ENCODE measurements at regions not wholly inside any gene's neighbourhood (a gene's known extent, or its start where the extent isn't known, plus 50 kb on each side); places are given as distances from the start of the nearest gene placed in this dataset.

DNA sequence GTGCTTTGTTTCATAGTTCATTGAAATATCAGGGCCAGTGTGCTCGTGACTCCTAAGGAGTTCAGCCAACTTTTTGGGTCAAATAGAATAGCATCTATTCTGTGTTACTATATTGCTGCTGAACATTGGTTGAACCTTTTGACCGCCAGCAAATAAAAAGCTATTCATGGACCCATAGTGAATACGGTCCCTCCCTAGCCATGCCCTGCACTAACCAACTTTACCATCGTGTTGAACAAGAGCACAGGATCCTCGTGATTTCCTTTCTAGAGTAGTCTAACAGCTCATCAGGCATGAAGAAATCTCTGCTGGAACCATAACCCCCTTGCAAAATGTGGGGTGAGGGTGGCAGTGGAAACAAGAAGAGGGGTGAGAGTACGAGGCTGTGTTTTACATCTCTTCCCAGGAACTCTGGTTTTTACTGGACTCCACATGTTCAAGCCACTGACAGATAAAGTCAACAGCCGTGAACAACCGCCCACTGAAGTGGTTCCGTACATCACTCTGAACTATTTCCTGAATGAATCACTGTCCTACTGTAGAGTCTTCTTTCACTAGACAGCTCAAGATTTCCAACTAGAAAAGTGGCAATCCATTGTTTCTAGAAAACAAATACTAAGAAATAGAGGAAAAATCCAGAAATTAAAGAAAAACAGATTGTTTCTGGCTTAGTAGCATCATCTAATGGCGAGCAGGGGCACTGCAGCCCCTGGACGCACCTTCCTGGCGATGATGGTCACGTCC, 70.1 kb upstream of the SPATA31E1 start:
- DNase-seq, result peak; percentile 35
- in situ Hi-C loops (cut with MboI; ENCODE audit: low pct_unique_long_range_greater_than_20kb, low sequenced_read_pairs), result loop anchor here (25.0 kb wide), 2 partner anchors 125 to 475 kb away; no protein-coding TSS in a partner anchor

DNA sequence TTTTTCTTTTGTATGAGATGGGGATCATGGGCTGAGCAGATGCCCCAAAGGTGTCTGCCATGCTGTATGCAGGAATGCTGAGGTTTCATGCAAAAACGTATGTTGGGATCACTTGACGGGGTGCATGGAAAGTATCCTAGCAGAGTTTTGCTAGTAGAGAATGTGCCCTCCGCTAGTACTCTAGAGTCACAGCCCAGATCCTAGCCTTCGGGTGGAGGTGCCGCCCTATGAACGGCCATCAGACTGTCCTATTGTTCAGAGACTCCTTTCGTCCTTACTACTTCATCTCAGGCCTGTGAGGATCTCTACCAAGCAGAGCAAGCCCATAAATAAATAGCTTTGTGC, 69.6 kb upstream of the SPATA31E1 start:
- no peak for DNase-seq
- in situ Hi-C loops (cut with MboI; ENCODE audit: low pct_unique_long_range_greater_than_20kb, low sequenced_read_pairs), result loop anchor here (25.0 kb wide), 2 partner anchors 126 to 476 kb away; no protein-coding TSS in a partner anchor

DNA sequence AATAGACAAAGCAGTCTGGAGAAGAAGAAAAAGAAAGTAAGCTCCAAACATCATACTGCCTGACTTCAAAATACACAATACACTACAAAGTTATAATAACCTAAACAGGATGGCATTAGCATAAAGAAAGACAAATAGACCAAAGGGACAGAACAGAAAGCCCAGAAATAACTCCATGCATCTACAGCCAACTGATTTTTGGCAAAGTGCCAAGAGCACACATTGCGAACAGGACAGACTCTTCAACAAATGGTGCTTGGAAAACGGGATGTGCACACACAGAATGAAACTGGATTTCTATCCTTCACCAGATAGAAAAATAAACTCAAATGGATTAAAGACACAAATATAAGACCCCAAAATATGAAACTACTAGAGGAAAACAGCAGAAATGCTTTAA, 66.6 kb upstream of the SPATA31E1 start:
- in situ Hi-C loops (cut with MboI; ENCODE audit: low pct_unique_long_range_greater_than_20kb, low sequenced_read_pairs), result loop anchor here (25.0 kb wide), 2 partner anchors 129 to 479 kb away; no protein-coding TSS in a partner anchor

DNA sequence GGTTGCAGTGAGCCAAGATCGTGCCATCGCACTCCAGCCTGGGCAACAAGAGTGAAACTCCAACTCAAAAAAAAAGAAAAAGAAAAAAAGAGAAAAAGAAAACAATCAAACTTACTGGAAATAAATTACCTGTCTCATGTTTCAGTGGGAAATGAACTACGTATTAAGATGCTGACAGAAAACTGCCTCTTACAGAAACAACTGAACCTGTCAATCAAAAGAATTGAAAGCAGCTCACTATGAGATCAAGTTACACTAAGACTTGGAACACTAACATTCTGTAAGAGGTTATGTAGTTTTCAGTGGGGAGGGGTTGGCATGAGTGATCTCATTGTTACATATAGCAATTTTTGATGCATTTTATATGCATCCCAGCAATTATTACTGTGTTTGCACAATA, 64.4 kb upstream of the SPATA31E1 start:
- no peak for DNase-seq
- in situ Hi-C loops (cut with MboI; ENCODE audit: low pct_unique_long_range_greater_than_20kb, low sequenced_read_pairs), result loop anchor here (25.0 kb wide), 2 partner anchors 131 to 481 kb away; no protein-coding TSS in a partner anchor

More for the DNA sequence above, 66.6 kb upstream of the SPATA31E1 start:
- DNase-seq, result no peak

DNA sequence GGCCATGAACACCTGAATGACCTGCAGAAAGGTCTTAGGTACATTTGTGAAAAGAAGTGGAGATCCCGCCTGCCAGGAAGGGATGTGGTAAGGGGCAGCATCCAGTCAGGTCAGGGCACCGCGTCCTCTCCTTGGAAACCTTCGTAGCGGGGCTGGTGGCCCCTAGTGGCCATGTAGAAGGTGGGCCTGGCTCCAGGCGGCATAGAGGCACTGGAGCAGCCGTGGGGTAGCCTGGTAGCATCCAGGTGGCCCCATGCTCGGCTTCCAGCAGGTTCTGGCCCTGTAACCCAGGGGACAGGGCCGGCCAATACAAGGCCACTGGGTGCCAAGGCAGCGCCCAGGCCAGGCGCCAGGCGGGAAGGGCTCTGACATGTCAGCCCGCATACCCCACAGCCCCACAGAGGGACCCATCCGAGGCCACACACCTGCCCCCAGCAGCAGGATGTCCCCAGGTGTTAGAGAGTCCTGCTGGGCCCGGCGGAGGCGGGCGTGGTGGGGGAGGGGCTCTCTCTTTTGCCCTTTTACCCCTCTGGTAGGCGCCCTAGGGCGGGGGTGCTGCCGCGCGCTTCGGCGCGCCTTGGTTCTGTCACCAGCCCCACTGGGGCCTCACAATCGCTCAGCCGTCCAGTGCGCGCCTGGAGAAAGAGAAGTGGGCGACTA, 58.3 kb upstream of the SPATA31E1 start:
- in situ Hi-C loops (cut with MboI; ENCODE audit: low pct_unique_long_range_greater_than_20kb, low sequenced_read_pairs), result loop anchor here (25.0 kb wide), 2 partner anchors 137 to 487 kb away; no protein-coding TSS in a partner anchor
- DNase-seq, result no peak

DNA sequence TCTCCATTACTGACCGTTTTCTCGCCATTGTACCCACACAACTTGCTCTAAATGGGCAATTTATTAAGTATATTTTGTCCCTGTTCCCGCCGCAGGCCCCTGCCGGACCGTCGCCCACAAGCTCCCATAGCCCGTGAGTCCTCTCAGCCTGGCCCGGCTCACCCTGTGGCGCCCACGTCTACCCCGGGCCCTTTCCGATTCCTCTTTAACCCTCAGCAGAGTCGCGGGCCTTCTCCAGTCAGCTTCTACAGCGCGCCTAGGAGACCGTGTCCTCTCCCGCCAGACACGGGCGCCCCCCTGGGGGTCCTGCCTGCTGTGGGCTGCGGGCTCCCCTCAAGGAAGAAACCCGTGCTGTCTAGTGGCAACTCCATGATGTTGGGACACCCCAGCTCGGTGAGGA, 57.8 kb upstream of the SPATA31E1 start:
- in situ Hi-C loops (cut with MboI; ENCODE audit: low pct_unique_long_range_greater_than_20kb, low sequenced_read_pairs), result loop anchor here (25.0 kb wide), 2 partner anchors 138 to 488 kb away; no protein-coding TSS in a partner anchor
- DNase-seq, result no peak

DNA sequence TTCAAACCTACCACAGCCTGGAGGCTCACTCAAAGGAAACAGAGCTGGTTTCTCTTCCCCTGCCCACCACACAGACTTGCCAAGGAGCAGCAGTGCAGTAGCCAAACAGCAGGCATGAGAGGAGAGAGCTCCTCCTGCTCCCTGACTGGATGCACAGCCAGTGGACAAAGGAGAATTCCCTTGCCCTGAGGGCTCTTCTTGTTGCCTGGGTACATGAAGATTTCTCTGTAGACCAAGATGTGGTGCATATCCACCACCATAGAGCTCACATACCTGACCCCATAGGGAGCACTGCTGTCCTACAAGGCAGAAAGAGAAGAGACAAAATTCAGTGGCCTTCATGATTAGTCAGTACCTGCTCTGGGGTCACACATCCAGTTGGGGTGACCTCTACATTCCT, 56.3 kb upstream of the SPATA31E1 start:
- DNase-seq, result no peak
- in situ Hi-C loops (cut with MboI; ENCODE audit: low pct_unique_long_range_greater_than_20kb, low sequenced_read_pairs), result no loop called here

DNA sequence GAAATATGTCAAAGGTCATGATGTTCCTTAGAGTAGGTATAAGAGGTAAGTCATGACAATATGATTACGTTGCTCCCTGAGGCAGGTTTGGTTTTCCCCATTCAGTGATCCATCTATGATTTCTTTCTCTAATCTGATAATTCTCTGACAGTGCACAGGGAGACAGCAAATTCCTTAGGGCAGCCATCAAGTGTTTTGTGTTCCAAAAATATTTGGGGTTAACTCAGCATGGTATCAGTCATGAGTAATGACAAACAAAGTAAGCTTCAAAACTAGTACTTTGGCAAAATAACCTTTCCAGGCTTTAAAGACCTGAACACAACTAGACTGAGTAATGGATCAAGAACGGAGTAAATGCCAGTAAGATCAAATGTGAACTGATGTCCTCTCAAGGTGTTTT, 55.3 kb upstream of the SPATA31E1 start:
- in situ Hi-C loops (cut with MboI; ENCODE audit: low pct_unique_long_range_greater_than_20kb, low sequenced_read_pairs), result no loop called here
- DNase-seq, result no peak

DNA sequence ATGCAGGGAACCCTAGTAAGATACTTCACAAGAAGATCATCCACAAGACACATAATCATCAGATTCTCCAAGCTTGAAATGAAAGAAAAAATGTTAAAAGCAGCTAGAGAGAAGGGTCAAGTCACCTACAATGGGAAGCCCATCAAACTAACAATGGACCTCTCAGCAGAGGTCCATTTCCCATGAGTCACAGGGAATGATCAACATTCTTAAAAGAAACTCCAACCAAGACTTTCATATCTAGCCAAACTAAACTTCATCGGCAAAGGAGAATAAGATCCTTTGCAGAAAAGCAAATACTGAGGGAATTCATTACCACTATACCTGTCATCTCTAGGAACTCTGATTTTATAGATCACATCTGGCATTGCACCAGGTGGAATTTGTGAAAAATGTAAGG, 52.9 kb upstream of the SPATA31E1 start:
- in situ Hi-C loops (cut with MboI; ENCODE audit: low pct_unique_long_range_greater_than_20kb, low sequenced_read_pairs), result no loop called here
- no peak for DNase-seq

DNA sequence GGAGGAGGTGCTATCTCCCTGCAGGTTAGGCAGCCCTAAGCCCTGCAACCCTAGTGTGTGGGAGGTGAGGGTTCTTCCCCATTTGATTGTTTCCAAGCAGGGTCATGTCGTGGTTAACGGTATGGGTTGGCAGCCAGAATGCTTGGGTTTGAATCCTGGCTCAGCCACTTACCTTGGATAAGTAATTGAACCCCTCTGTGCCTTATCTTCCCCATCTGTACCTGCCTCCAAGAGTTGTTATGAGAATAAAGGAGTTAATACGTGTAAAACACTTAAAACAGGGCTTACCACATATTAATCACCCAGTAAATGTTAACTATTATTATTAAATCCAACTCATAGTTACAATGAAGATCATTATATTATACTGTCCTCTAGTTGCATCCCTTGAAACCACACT, 52.2 kb upstream of the SPATA31E1 start:
- DNase-seq, result no peak
- in situ Hi-C loops (cut with MboI; ENCODE audit: low pct_unique_long_range_greater_than_20kb, low sequenced_read_pairs), result no loop called here

DNA sequence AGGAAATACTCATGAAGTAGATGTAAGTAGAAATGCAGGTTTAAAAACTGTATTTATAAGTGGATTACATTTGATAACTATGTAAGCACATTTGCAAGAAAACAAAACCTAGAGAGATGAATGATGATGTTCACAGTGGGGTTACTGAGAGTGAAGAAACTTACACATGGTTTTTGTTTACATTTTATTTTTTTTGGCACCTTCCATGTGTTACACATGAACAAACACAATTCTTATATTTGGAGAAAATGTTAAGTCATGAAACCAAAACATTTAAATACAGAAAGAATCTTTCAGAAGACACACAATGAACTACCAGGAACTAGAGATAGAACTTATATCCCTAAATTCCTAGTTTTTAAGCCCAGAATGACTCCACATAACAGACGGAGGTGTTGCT, 51.5 kb upstream of the SPATA31E1 start:
- in situ Hi-C loops (cut with MboI; ENCODE audit: low pct_unique_long_range_greater_than_20kb, low sequenced_read_pairs), result no loop called here
- DNase-seq, result no peak

Data from KBM-7 (cell line).